AG09309 (cell line): ENCODE measurements at regions not wholly inside any gene's neighbourhood (a gene's known extent, or its start where the extent isn't known, plus 50 kb on each side); places are given as distances from the start of the nearest gene placed in this dataset.

Source experiments
- DNase-seq: peaks from one replicate; pipeline ENCODE4 v3.0.0-alpha.2; 2010; ENCODE audit warnings: low read depth
- H3K4me3 ChIP-seq: 2 replicates; pipeline ENCODE4 v1.5.1; 2011; ENCODE audit warnings: mild to moderate bottlenecking, low read depth, low read length, moderate library complexity; ENCODE audit not compliant: control insufficient read depth
- TF ChIP-seq, protein P1 (sequence below): IDR thresholded peaks from 2 replicates; pipeline ENCODE4 v1.5.1; 2011; ENCODE audit warnings: mild to moderate bottlenecking, low read depth, low read length, inconsistent platforms; ENCODE audit not compliant: insufficient read depth, control insufficient read depth; ENCODE audit errors: missing control alignments

DNA sequence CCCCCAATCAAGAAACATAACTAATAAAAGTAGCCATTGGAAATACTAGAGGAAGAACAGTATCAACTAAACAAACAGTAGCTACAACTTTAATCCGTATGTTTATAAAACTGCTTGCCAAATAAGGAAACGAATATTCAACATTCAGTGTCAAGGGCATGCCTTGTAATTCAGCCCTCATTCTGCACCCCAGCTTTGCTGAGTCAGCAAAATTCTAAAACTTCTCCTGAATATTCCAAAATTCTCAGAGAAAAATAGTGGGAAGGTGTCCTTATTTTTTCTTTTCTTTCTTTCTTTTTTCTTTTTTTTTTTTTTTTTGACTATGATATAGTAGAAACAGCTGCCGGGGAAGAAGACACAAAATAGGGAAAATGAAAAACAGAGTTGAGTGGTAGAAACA is 344.8 kb upstream of the MAGEC2 start:
- H3K4me3 ChIP-seq, result no peak overlapping the region
- TF ChIP-seq, protein P1, sequence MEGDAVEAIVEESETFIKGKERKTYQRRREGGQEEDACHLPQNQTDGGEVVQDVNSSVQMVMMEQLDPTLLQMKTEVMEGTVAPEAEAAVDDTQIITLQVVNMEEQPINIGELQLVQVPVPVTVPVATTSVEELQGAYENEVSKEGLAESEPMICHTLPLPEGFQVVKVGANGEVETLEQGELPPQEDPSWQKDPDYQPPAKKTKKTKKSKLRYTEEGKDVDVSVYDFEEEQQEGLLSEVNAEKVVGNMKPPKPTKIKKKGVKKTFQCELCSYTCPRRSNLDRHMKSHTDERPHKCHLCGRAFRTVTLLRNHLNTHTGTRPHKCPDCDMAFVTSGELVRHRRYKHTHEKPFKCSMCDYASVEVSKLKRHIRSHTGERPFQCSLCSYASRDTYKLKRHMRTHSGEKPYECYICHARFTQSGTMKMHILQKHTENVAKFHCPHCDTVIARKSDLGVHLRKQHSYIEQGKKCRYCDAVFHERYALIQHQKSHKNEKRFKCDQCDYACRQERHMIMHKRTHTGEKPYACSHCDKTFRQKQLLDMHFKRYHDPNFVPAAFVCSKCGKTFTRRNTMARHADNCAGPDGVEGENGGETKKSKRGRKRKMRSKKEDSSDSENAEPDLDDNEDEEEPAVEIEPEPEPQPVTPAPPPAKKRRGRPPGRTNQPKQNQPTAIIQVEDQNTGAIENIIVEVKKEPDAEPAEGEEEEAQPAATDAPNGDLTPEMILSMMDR, result no peak

DNA sequence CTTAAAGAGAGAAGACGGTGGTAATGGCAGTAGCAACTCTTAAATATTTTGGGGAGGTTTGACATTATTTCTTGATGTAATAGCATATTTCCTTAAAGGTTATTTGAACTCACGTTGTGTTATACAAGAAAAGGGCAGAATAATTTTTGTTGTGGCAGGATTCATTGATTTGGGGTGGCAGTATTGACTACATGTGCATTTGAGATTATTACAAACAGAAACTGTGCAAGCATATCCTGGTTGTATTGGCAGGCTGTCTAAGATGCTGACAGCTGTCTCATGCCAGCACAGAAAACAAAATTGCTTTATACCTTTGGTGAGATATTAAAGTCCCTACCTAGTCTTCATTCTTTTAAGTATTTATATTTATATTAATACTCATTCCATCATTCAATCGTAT is 300.7 kb upstream of the MAGEC2 start:
- no peak for DNase-seq
- TF ChIP-seq, protein P1, result no peak
- H3K4me3 ChIP-seq, result no peak overlapping the region

More for the DNA sequence above, 344.8 kb upstream of the MAGEC2 start:
- DNase-seq, result no peak

DNA sequence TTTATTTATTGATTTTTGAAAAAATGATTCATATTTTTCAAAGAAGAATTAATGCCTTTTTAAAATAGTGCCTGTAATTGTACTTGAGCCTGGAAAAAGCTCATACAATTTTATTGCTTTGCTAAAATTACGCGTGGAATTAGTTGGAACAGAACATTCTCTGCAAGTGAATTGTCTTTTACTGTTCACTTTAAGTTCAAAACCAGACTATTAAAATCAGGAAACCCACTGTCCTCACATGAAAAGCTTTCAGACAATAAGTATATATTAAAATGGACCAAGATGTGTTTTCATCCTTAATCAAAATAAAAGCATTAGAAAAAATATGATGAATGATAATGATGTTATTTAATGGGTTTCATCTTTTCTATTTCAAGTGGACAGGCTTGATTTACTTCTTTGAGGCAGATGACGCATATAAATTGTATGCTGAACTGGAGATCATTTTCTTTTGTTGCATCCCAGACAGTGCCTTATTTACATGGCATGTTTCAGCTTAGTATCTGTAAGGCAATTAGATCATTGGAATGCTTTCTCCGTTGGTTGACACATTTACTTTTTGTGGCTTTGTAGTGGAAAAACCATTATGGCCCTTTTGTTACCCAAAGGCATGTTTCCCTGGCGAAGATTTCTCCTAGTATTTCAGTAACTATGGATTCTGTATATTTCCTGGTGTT is 299.0 kb upstream of the MAGEC2 start:
- DNase-seq, result no peak
- no peak overlapping the region for H3K4me3 ChIP-seq
- TF ChIP-seq, protein P1, result no peak

DNA sequence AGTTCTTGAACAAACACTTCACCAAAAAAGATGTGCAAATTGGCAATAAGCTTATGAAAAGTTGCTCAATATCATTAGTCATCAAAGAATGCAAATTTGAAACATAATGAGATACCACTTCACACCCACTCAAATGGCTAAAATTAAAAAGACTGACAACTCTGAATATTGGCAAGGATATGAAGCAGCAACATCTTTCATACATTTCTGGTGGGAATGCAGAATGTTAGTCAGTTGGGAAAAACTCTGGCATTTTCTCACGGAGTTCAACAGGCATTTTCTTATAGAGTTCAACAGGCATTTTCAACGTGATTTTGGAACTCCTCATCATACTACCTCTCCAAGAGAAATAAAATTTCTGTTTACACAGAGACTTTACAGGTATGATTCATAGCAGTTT is 297.4 kb upstream of the MAGEC2 start:
- no peak for DNase-seq
- no peak overlapping the region for H3K4me3 ChIP-seq
- TF ChIP-seq, protein P1, result no peak

DNA sequence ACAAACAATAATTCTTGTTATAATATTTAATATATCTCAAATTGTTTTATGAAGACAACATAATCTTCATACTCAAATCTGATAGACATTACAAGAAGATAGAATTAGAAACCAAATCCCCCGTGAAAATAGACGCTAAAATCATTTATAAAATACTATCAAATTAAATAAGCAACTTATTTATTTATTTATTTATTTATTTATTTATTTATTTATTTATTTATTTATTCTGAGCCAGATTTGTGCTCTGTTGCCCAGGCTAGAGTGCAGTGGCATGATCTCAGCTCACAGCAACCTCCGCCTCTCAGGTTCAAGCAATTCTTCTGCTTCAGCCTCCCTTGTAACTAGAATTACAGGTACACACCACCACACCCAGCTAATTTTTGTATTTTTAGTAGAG is 294.9 kb upstream of the MAGEC2 start:
- TF ChIP-seq, protein P1, result no peak
- no peak overlapping the region for H3K4me3 ChIP-seq
- DNase-seq, result no peak

DNA sequence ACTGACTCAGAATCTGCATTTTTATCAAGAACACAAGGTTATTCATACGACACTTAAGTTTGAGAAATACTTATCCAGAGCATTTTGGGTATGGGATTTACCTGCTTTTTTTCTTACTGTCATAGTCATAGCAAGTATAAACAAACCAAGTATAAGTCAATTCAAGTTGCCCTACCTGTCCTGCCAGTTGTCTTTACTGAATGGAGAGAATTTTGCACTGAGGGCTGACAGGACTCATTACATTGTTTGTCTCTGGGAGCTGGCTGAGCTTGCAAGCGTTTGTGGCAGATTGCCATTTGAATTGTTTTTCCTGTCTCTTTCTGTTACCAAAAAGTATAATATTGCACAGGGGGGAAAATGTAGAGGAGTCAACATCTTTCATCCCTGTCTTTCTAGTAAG is 278.9 kb upstream of the MAGEC2 start:
- DNase-seq, result no peak
- H3K4me3 ChIP-seq, result no peak overlapping the region
- TF ChIP-seq, protein P1, result no peak
